GM21723 (cell line): ENCODE measurements at regions not wholly inside any gene's neighbourhood (a gene's known extent, or its start where the extent isn't known, plus 50 kb on each side); places are given as distances from the start of the nearest gene placed in this dataset.

Experiments
- ATAC-seq: cut with Tn5 transposase; IDR thresholded peaks from one replicate; pipeline ENCODE4 v1.9.1; 2021; ENCODE audit warnings: mild to moderate bottlenecking, moderate library complexity; ENCODE audit not compliant: unreplicated experiment

GRCh38 chr13:91178099-91178498 lies 169.4 kb upstream of the MIR17HG start:
- ATAC-seq, result no peak

DNA sequence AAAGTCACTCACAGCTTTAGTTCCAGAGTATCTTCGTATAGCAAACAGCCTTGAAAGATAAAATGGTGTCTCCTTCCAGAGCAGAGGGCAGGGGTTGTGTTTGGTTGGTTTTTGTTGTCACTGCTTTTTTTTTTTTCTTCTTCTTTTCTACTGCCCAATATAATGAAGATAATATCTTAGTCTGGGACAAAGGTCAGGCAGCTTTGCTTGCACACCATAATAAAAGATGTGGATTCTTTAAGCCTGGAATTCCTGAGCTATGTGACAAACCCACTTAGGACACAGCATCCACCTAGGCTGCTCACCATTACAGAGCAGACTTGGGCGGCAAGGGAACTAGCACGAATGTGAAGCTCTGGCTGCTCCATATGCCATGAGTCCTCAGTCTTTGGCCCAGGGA lies 165.6 kb upstream of the MIR17HG start:
- ATAC-seq, result no peak

GRCh38 chr13:91184244-91184926 lies 163.1 kb upstream of the MIR17HG start:
- ATAC-seq, result no peak

GRCh38 chr13:91185294-91185863 lies 162.1 kb upstream of the MIR17HG start:
- no peak for ATAC-seq

GRCh38 chr13:91187522-91187921 lies 160.0 kb upstream of the MIR17HG start:
- ATAC-seq, result no peak

DNA sequence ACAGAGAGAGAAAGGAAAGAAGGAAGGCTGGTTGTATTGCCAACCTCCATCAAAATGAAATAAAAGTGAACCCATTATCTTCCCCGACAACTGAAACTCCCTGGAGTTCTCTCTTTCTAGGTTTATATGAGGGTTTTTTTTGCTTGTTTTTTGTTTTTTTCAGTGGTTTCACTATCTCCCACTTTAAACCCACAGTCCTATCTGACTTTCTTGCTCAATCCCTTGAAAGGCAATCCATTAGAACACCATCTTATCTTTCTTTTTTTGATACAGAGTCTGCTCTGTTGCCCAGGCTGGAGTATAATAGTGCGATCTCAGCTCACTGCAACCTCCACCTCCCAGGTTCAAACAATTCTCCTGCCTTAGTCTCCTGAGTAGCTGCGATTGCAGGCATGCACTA lies 158.0 kb upstream of the MIR17HG start:
- no peak for ATAC-seq

DNA sequence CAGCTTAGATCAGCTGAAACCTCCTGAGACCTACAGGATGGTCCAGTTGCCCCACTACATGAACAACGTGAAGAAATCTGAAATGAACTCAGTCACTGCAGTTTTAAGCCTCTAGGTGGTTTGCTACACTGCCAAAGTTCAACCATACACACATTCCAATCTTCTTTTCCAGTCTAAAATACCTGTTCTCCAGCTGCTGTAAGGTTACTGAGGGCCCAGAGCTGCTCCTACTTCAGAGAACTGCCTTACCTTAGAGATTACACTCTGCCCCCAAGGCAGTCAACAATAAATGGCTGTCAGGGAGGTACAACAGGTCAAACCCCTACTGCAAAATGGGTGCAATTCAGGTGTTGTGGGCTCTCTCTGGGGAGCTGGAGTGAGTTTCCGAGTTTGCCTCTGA lies 154.1 kb upstream of the MIR17HG start:
- ATAC-seq, result no peak

GRCh38 chr13:91195789-91196188 lies 151.7 kb upstream of the MIR17HG start:
- no peak for ATAC-seq

GRCh38 chr13:91196958-91197357 lies 150.5 kb upstream of the MIR17HG start:
- no peak for ATAC-seq

GRCh38 chr13:91199866-91200265 lies 147.6 kb upstream of the MIR17HG start:
- no peak for ATAC-seq

DNA sequence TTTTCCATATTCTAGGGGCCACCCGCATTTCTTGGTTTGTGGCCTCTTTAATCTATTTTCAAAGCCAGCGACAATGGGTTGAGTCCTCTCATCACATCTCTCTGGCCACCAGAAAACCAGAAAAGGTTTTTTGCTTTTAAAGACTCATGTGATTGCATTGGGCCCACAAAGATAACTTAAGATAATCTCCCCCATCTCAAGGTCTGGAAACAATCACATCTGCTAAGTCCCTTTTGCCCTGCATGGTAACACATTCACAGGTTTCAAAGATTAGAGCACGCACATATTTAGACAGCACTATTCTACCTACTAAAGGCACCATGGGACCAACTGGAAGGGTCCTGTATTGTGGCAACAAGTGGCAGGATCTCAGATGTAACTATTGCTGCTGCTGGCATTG lies 147.0 kb upstream of the MIR17HG start:
- ATAC-seq, result no peak

DNA sequence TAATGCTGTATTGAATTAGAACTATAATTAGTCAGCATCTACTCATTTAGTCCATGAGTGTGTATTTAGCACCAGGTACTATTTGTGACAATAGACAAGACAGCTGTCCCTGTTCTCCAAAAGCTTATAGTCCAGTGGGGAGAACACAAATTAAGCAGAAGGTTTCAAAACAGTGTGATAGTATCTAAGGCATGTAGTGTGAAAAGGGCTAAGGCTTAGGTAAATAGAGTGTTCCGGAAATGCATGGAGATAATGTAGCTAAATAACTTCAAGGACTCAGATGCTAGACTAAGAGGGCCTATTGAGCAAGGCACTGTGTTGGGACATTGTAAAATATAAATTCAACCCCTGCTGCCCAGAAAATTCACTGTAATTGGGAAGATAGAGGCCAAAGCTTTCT lies 144.1 kb upstream of the MIR17HG start:
- no peak for ATAC-seq

DNA sequence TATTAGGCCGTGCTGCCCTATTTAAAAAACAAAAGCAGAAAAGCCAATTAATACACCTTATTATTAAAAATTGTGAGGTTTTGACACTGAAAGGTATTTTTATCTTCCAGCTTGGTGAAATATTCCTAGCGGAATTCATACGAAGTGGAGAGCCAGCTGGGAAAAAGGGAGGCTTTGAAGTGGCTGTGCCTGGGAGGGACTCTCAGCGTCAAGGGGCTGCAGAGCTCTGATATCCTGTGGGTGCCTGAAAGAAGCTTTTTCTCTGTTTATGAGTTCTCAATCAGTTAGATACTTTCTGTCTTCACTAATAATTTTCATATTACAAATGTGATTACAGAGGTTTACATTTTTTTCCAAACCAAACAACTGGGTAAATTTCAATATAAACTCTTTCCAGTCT lies 140.2 kb upstream of the MIR17HG start:
- ATAC-seq, result no peak

GRCh38 chr13:91211510-91211909 lies 136.0 kb upstream of the MIR17HG start:
- no peak for ATAC-seq

DNA sequence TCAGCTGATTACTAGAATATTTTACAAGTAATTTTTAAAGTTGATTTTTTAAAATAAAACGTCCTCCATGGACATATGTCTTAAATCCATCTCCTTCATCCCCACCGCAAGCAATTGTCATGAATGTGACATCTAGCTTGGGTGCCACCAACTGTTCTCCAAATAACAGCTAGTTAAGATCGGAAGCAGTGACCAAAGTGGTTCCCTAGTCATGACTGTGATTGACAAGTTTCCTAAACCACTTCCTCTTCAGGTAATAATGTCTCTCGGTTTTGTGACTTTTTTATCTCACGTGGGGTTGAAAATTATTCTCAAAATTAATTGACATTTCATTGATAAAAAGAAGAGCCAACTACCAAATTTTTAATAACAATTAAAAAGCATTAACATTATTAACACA lies 135.3 kb upstream of the MIR17HG start:
- no peak for ATAC-seq

- no peak for ATAC-seq
These were observed 133.5 kb upstream of the MIR17HG start for GRCh38 chr13:91214031-91214430.

GRCh38 chr13:91216928-91217700 lies 130.4 kb upstream of the MIR17HG start:
- ATAC-seq, result no peak

DNA sequence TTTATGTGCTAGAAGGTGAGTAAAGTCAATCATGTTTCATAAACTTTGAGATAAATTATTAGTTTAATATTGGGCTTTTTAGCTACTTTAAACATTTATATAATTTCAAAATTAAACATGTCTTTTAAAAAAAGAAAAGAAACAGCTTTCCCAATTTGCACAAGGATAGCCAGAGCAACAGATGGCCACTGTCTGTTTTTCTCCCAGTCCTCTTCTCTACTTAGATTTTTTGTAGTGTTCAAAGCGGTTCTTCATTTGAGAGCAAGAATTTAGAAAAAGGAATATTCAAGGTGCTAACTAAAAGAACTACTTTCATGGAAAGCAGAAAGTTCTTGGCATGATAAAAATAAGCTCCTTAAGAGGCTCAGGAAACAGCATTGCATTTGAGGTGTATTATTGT lies 128.3 kb upstream of the MIR17HG start:
- ATAC-seq, result no peak

DNA sequence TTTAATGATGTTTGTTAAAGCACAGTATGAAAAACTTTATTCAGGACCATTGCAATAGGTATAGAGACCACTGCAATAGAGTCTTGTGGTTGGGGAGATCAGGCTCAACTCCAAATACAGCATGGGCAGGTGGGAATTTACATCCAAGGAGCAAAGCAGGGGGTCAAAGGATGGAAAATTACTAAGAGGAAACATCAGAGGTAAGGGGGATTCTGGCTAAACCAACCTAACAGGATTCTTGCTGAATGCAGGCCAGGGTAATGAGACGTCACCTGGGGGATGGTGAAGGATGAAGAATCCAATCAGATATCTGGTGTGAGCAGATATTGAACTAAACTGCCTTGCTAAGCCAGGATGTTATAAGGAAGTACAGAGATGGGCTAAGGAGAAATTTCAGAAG lies 126.6 kb upstream of the MIR17HG start:
- no peak for ATAC-seq

- no peak for ATAC-seq
These were observed 119.4 kb upstream of the MIR17HG start for GRCh38 chr13:91228108-91228507.

GRCh38 chr13:91228940-91229339 lies 118.5 kb upstream of the MIR17HG start:
- no peak for ATAC-seq

DNA sequence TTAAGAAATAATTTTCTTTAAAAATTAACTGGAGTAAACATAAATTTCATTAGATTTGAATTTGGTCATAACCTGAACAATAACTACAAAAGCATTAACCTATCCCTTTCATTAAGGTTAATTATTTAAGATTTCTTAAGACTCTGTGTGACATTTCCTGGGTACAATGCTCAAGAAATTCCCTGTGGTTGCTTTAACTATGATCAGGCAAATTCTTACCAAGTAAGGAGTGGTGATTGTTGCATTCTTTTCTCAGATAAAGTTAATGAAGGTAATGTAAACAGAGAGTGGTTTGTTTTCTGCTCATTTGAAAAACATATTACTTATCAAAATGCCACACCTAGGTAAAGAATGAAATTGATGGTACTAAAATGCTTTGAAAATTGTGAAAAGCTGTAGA lies 114.8 kb upstream of the MIR17HG start:
- ATAC-seq, result no peak
